ENCODE measurements at regions not wholly inside any gene's neighbourhood (a gene's known extent, or its start where the extent isn't known, plus 50 kb on each side); places are given as distances from the start of the nearest gene placed in this dataset.

- TF ChIP-seq EZH2 (IDR thresholded peaks at IDR 0.05; ENCODE audit: borderline replicate concordance), result no peak
- no peak for TF ChIP-seq CTCF (IDR thresholded peaks at IDR 0.05; ENCODE audit: poor library complexity)
These were observed 156.1 kb downstream of the VRK1 start for GRCh38 chr14:96953087-96953874.
